Mucosa of descending colon (tissue), 3 donors: ENCODE measurements at regions not wholly inside any gene's neighbourhood (a gene's known extent, or its start where the extent isn't known, plus 50 kb on each side); places are given as distances from the start of the nearest gene placed in this dataset.

ENCODE experiments used
- ATAC-seq: fragments of 200-7000 bp; cut with Tn5 transposase; one replicate; pipeline ENCODE4 v1.9.1; 2020; ENCODE audit warnings: mild to moderate bottlenecking, moderate library complexity
- DNase-seq, 3 donors: peaks; one replicate each; pipeline ENCODE4 v3.0.0-alpha.2; 2020
- H3K36me3 ChIP-seq: fragments of 200-600 bp; one replicate; pipeline ENCODE4 v1.8.0; 2021; ENCODE audit warnings: low read depth, mild to moderate bottlenecking
- H3K4me1 ChIP-seq: fragments of 200-600 bp; one replicate; pipeline ENCODE4 v1.8.0; 2021; ENCODE audit warnings: low read depth, mild to moderate bottlenecking
- H3K4me3 ChIP-seq: fragments of 200-600 bp; one replicate; pipeline ENCODE4 v1.8.0; 2021; ENCODE audit warnings: mild to moderate bottlenecking
- H3K9me3 ChIP-seq: fragments of 200-600 bp; one replicate; pipeline ENCODE4 v1.8.0; 2021; ENCODE audit warnings: mild to moderate bottlenecking
- CTCF ChIP-seq: fragments of 200-600 bp; IDR thresholded peaks from one replicate; pipeline ENCODE4 v1.8.0; 2022; ENCODE audit warnings: antibody characterized with exemption, mild to moderate bottlenecking
- intact Hi-C, 2 donors: fragments of 100-400 bp; cut with DNase I in 1 of 2; cut with micrococcal nuclease in 1 of 2; formaldehyde crosslinking; loops; one replicate each; pipeline versions ENCODE4 v1.11.0 to v1.11.1; 2022; cut with DNase I, micrococcal nuclease
- donor health status: DM: no; HTN: no; CAD: no; lungs with moderate emphysema.
- donor health status: DM: no; HTN: no; CAD: no.
- donor health status: DM: no; HTN: yes; CAD: no.

DNA sequence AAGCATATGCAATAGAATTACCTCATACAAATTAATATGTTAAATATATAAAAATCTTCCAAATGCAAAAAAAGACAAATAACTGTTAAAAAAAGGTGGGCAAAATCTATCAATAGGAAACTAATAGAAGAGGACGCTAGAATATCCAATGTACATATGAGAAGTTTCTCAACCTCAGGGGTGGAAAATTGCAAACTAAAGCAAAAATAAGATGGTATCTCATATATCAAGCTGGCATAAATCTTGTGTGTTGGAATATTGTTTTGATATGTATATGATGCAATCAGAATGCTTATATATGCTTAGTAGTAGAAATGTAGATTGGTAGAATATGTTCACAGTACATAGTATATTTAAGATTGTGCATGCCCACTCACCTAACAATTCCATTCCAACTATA, 395.0 kb upstream of the OPRM1 start:
- Histone ChIP-seq H3K36me3 (no peaks in the 10 kb centered on the region), H3K4me3 (no peak overlapping the region), H3K9me3 (no peaks in the 10 kb centered on the region), H3K4me1 (no peaks in the 10 kb centered on the region)
- intact Hi-C loops, result no loop called here
- TF ChIP-seq CTCF, result no peak
- DNase-seq (no peak), ATAC-seq (no peak)

DNA sequence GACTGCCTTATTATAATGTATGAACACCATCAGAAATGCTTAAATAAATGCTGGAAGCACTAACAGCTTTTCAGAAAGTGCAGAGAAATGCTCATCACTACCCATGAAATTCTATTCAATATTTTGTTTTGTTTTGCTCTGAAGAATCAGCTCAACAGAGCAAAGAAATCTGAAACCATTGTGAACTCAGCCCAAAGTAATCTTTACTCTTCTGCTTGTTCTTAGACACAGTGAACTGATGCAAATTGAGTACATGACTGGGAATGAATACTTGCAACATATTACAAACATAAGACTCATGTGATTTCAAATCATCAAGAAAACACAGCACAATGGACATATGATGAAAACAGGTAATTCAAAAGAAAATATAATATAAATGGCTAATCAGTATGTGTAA, 404.6 kb upstream of the OPRM1 start:
- H3K4me3 ChIP-seq, result no peak overlapping the region
- ATAC-seq, result no peak
- no peaks in the 10 kb centered on the region for H3K36me3 ChIP-seq
- no peak for TF ChIP-seq CTCF
- no peak for DNase-seq
- intact Hi-C loops, result no loop called here
- H3K4me1 ChIP-seq, result no peaks in the 10 kb centered on the region
- no peaks in the 10 kb centered on the region for H3K9me3 ChIP-seq

DNA sequence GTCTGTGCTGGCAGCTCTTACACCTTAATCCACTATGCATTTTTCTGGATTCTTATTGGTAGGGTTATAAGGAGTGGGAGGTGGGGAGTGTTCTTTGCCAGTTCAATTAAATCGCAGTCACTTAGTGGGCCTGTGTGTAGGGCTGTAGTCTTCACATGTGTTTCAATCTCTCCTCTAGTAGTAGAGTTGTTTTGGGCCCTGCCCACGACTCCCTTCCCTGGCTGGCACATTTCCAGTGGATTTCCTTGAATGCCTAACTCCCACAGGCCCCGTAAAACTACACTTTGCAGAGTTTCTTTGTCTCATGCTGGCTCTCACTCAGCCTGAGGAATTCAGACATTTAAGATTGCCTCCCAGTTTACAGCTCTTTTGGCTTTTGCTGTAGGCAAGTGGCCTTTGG, 414.0 kb upstream of the OPRM1 start:
- no peaks in the 10 kb centered on the region for H3K36me3 ChIP-seq
- H3K4me3 ChIP-seq, result no peak overlapping the region
- TF ChIP-seq CTCF, result no peak
- no peaks in the 10 kb centered on the region for H3K9me3 ChIP-seq
- DNase-seq, result no peak
- ATAC-seq, result no peak
- H3K4me1 ChIP-seq, result no peaks in the 10 kb centered on the region
- intact Hi-C loops, result no loop called here

- no peak for TF ChIP-seq CTCF
- Histone ChIP-seq H3K4me3 (no peak overlapping the region), H3K4me1 (no peaks in the 10 kb centered on the region), H3K36me3 (no peaks in the 10 kb centered on the region), H3K9me3 (no peaks in the 10 kb centered on the region)
- ATAC-seq (no peak), DNase-seq (no peak)
- intact Hi-C loops, result no loop called here
Measured at GRCh38 chr6:153624528-153624927, 414.5 kb upstream of the OPRM1 start.

GRCh38 chr6:153623496-153623895, 415.5 kb upstream of the OPRM1 start:
- Histone ChIP-seq H3K36me3 (no peaks in the 10 kb centered on the region), H3K4me3 (no peak overlapping the region), H3K9me3 (no peaks in the 10 kb centered on the region), H3K4me1 (no peaks in the 10 kb centered on the region)
- intact Hi-C loops, result no loop called here
- no peak for TF ChIP-seq CTCF
- no peak for ATAC-seq
- no peak for DNase-seq

GRCh38 chr6:153621491-153621890, 417.5 kb upstream of the OPRM1 start:
- DNase-seq, result no peak
- H3K36me3 ChIP-seq, result no peaks in the 10 kb centered on the region
- H3K4me1 ChIP-seq, result no peaks in the 10 kb centered on the region
- no peak for ATAC-seq
- intact Hi-C loops, result no loop called here
- no peak for TF ChIP-seq CTCF
- H3K4me3 ChIP-seq, result no peak overlapping the region
- H3K9me3 ChIP-seq, result no peaks in the 10 kb centered on the region
